PFSK-1 (cell line): ENCODE measurements at regions not wholly inside any gene's neighbourhood (a gene's known extent, or its start where the extent isn't known, plus 50 kb on each side); places are given as distances from the start of the nearest gene placed in this dataset.

ENCODE experiments used
- FOXP2 ChIP-seq: optimal IDR thresholded peaks from 2 replicates; pipeline ENCODE3; 2011; ENCODE audit warnings: borderline replicate concordance, control low read depth, inconsistent platforms; ENCODE audit not compliant: insufficient read depth; ENCODE audit errors: extremely low read length, extremely low read depth
- POLR2AphosphoS5 ChIP-seq: IDR thresholded peaks from 2 replicates; pipeline ENCODE4 v1.6.1; 2012; ENCODE audit warnings: low read depth, mild to moderate bottlenecking, control low read depth, low read length, moderate library complexity
- SIN3A ChIP-seq: IDR thresholded peaks from 2 replicates; pipeline ENCODE4 v1.6.1; 2012; ENCODE audit warnings: mild to moderate bottlenecking, low read length, moderate library complexity, borderline replicate concordance; ENCODE audit not compliant: insufficient read depth
- TAF1 ChIP-seq: IDR thresholded peaks from 2 replicates; pipeline ENCODE4 v1.6.1; 2012; ENCODE audit warnings: low read length, control low read depth, borderline replicate concordance; ENCODE audit not compliant: insufficient read depth
- TF ChIP-seq, protein P1 (sequence below), 2 experiments: IDR thresholded peaks; 2 replicates each; pipeline versions ENCODE4 v1.6.1 to v1.8.0; 2011 to 2012; ENCODE audit warnings: low read depth in 2 of 2, low read length in 2 of 2, control low read depth in 1 of 2, inconsistent platforms in 1 of 2, mild to moderate bottlenecking in 1 of 2, moderate library complexity in 1 of 2; ENCODE audit not compliant: insufficient read depth in 1 of 2

- no peak for TF ChIP-seq POLR2AphosphoS5
Observed at GRCh38 chr13:93080587-93080986, 146.0 kb upstream of the GPC6 start.

- TF ChIP-seq SIN3A (no peak), POLR2AphosphoS5 (no peak), TAF1 (no peak), FOXP2 (no peak)
- TF ChIP-seq, protein P1, sequence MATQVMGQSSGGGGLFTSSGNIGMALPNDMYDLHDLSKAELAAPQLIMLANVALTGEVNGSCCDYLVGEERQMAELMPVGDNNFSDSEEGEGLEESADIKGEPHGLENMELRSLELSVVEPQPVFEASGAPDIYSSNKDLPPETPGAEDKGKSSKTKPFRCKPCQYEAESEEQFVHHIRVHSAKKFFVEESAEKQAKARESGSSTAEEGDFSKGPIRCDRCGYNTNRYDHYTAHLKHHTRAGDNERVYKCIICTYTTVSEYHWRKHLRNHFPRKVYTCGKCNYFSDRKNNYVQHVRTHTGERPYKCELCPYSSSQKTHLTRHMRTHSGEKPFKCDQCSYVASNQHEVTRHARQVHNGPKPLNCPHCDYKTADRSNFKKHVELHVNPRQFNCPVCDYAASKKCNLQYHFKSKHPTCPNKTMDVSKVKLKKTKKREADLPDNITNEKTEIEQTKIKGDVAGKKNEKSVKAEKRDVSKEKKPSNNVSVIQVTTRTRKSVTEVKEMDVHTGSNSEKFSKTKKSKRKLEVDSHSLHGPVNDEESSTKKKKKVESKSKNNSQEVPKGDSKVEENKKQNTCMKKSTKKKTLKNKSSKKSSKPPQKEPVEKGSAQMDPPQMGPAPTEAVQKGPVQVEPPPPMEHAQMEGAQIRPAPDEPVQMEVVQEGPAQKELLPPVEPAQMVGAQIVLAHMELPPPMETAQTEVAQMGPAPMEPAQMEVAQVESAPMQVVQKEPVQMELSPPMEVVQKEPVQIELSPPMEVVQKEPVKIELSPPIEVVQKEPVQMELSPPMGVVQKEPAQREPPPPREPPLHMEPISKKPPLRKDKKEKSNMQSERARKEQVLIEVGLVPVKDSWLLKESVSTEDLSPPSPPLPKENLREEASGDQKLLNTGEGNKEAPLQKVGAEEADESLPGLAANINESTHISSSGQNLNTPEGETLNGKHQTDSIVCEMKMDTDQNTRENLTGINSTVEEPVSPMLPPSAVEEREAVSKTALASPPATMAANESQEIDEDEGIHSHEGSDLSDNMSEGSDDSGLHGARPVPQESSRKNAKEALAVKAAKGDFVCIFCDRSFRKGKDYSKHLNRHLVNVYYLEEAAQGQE (IDR thresholded peaks at IDR 0.05; ENCODE audit: insufficient read depth in 1 of 2, low read depth in 2 of 2, low read length in 2 of 2) = no peak
Observed at GRCh38 chr13:93086329-93086728, 140.3 kb upstream of the GPC6 start.

GRCh38 chr13:93098972-93099371 lies 127.6 kb upstream of the GPC6 start:
- no peak for TF ChIP-seq FOXP2
- no peak for TF ChIP-seq SIN3A
- no peak for TF ChIP-seq TAF1
- no peak for TF ChIP-seq POLR2AphosphoS5
- TF ChIP-seq, protein P1 (IDR thresholded peaks at IDR 0.05; ENCODE audit: insufficient read depth in 1 of 2, low read depth in 2 of 2, low read length in 2 of 2) = no peak

GRCh38 chr13:93101226-93101734 lies 125.3 kb upstream of the GPC6 start:
- TF ChIP-seq, protein P1 (IDR thresholded peaks at IDR 0.05; ENCODE audit: insufficient read depth in 1 of 2, low read depth in 2 of 2, low read length in 2 of 2) = no peak
- TF ChIP-seq FOXP2 = no peak
- no peak for TF ChIP-seq TAF1
- no peak for TF ChIP-seq SIN3A
- no peak for TF ChIP-seq POLR2AphosphoS5

DNA sequence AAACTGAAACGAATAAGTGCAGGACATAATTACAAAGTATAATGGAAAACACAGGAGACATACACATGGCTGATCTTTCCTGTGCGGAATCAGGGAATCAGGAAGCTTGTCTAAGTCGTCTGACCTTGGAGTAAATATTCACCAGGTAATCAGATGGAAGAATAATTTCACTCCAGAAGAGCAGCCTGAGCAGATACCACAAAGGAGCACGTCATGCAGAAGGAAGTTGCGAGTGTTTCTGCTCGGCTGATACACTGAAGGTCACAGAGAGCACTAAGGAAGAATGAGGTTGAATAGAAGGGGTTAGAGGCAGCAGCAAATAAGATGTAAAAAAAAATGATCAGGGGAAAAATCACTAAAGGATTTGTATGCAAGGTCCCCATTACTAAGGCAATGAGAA lies 122.3 kb upstream of the GPC6 start:
- TF ChIP-seq, protein P1 (IDR thresholded peaks at IDR 0.05; ENCODE audit: insufficient read depth in 1 of 2, low read depth in 2 of 2, low read length in 2 of 2) = no peak
- TF ChIP-seq TAF1 = no peak
- TF ChIP-seq FOXP2 = no peak
- no peak for TF ChIP-seq POLR2AphosphoS5
- TF ChIP-seq SIN3A = no peak
